GM23338 (cell line): ENCODE measurements at regions not wholly inside any gene's neighbourhood (a gene's known extent, or its start where the extent isn't known, plus 50 kb on each side); places are given as distances from the start of the nearest gene placed in this dataset.

ENCODE experiments used
- ATAC-seq: fragments of 200-7000 bp; cut with Tn5 transposase; 3 replicates; pipeline ENCODE4 v1.9.1; 2020
- DNase-seq: peaks from one replicate; pipeline ENCODE4 v3.0.0-alpha.2; 2015; ENCODE audit warnings: low spot score
- H2AFZ ChIP-seq: fragments of 200-600 bp; sonication (generic); 2 replicates; pipeline ENCODE4 v1.8.0; 2016; ENCODE audit warnings: antibody characterized with exemption, mild to moderate bottlenecking, moderate library complexity
- H3F3A ChIP-seq: fragments of 200-600 bp; sonication (generic); replicated peaks from 2 replicates; pipeline ENCODE4 v1.8.0; 2017; ENCODE audit warnings: antibody characterized with exemption, mixed run types, low read depth
- H3K27ac ChIP-seq: fragments of 200-600 bp; sonication (generic); 2 replicates; pipeline ENCODE4 v1.6.1; 2016; ENCODE audit warnings: low read depth
- H3K27me3 ChIP-seq: fragments of 200-600 bp; sonication (generic); 2 replicates; pipeline ENCODE4 v1.8.0; 2016; ENCODE audit warnings: mild to moderate bottlenecking, mixed run types, moderate library complexity; ENCODE audit not compliant: insufficient read depth
- H3K36me3 ChIP-seq: fragments of 200-600 bp; sonication (generic); 2 replicates; pipeline ENCODE4 v1.8.0; 2016; ENCODE audit warnings: mild to moderate bottlenecking; ENCODE audit not compliant: insufficient read depth
- H3K4me1 ChIP-seq: fragments of 200-600 bp; sonication (generic); 2 replicates; pipeline ENCODE4 v1.8.0; 2016; ENCODE audit warnings: mild to moderate bottlenecking, moderate library complexity; ENCODE audit not compliant: insufficient read depth
- H3K4me2 ChIP-seq: fragments of 200-600 bp; sonication (generic); 2 replicates; pipeline ENCODE4 v1.7.1; 2017; ENCODE audit warnings: mixed run types
- H3K4me3 ChIP-seq: fragments of 200-600 bp; sonication (generic); 2 replicates; pipeline ENCODE4 v1.6.1; 2016; ENCODE audit warnings: mixed run types
- H3K79me2 ChIP-seq: fragments of 200-600 bp; sonication (generic); replicated peaks from 2 replicates; pipeline ENCODE4 v1.8.0; 2017; ENCODE audit warnings: mild to moderate bottlenecking; ENCODE audit not compliant: insufficient read depth
- H3K9me2 ChIP-seq: fragments of 200-600 bp; sonication (generic); 2 replicates; pipeline ENCODE4 v1.8.0; 2017; ENCODE audit not compliant: insufficient read depth
- H4K20me1 ChIP-seq: fragments of 200-600 bp; sonication (generic); replicated peaks from 2 replicates; pipeline ENCODE4 v1.8.0; 2017; ENCODE audit warnings: mild to moderate bottlenecking; ENCODE audit not compliant: insufficient read depth
- H3K27ac Mint-ChIP-seq: 2 replicates; pipeline ENCODE4 v1.8.0; 2020; ENCODE audit warnings: inconsistent platforms, mild to moderate bottlenecking, moderate library complexity, mixed read lengths
- H3K27me3 Mint-ChIP-seq: 3 replicates; pipeline ENCODE4 v1.8.0; 2022; ENCODE audit warnings: low read depth, mild to moderate bottlenecking, moderate library complexity, mixed read lengths, inconsistent platforms; ENCODE audit not compliant: insufficient read depth, poor library complexity
- H3K36me3 Mint-ChIP-seq: 3 replicates; pipeline ENCODE4 v1.8.0; 2021; ENCODE audit warnings: low read depth, mild to moderate bottlenecking, inconsistent platforms, moderate library complexity, mixed read lengths
- H3K4me1 Mint-ChIP-seq: 3 replicates; pipeline ENCODE4 v1.8.0; 2020; ENCODE audit warnings: mild to moderate bottlenecking, inconsistent platforms, mixed read lengths
- H3K4me3 Mint-ChIP-seq: 3 replicates; pipeline ENCODE4 v1.8.0; 2021; ENCODE audit warnings: moderate library complexity, mild to moderate bottlenecking, inconsistent platforms, mixed read lengths
- H3K9me3 Mint-ChIP-seq: 3 replicates; pipeline ENCODE4 v1.8.0; 2020; ENCODE audit warnings: moderate library complexity, mild to moderate bottlenecking, inconsistent platforms, mixed read lengths
- CREB1 ChIP-seq: fragments of 250-450 bp; sonication (Bioruptor Pico); IDR thresholded peaks from 2 replicates; pipeline ENCODE4 v1.5.0; 2020; ENCODE audit warnings: low read depth, mild to moderate bottlenecking, moderate library complexity
- CTCF ChIP-seq, 2 experiments: fragments of 200-600 bp in 1 of 2; sonication (generic) in 1 of 2; conservative IDR thresholded peaks; 2 replicates each; pipeline versions ENCODE4 v1.5.1 to v1.6.1; 2016 to 2017; ENCODE audit warnings: antibody characterized with exemption in 2 of 2, low read depth in 2 of 2, mild to moderate bottlenecking in 2 of 2, moderate library complexity in 1 of 2
- ETS1 ChIP-seq: IDR thresholded peaks from 2 replicates; pipeline ENCODE4 v1.6.1; 2016; ENCODE audit warnings: antibody characterized with exemption
- EZH2 ChIP-seq: fragments of 200-600 bp; sonication (generic); IDR thresholded peaks from one replicate; pipeline ENCODE4 v1.8.0; 2017; ENCODE audit warnings: antibody characterized with exemption, mild to moderate bottlenecking, low read depth; ENCODE audit not compliant: unreplicated experiment
- EZH2phosphoT487 ChIP-seq: fragments of 200-600 bp; sonication (generic); IDR thresholded peaks from one replicate; pipeline ENCODE4 v1.8.1; 2018; ENCODE audit warnings: antibody characterized with exemption; ENCODE audit not compliant: unreplicated experiment
- JUNB ChIP-seq: IDR thresholded peaks from one replicate; pipeline ENCODE4 v1.6.1; 2016; ENCODE audit warnings: antibody characterized with exemption; ENCODE audit not compliant: unreplicated experiment
- NANOG ChIP-seq: IDR thresholded peaks from 2 replicates; pipeline ENCODE4 v1.6.1; 2016; ENCODE audit warnings: antibody characterized with exemption, borderline replicate concordance
- POLR2AphosphoS5 ChIP-seq: IDR thresholded peaks from 2 replicates; pipeline ENCODE4 v1.6.1; 2016; ENCODE audit warnings: antibody characterized with exemption, low read depth
- REST ChIP-seq: IDR thresholded peaks from one replicate; pipeline ENCODE4 v1.6.1; 2018; ENCODE audit warnings: antibody characterized with exemption; ENCODE audit not compliant: unreplicated experiment
- STAT1 ChIP-seq: IDR thresholded peaks from one replicate; pipeline ENCODE4 v1.6.1; 2016; ENCODE audit warnings: antibody characterized with exemption; ENCODE audit not compliant: unreplicated experiment
- ZNF114 ChIP-seq: fragments of 250-450 bp; sonication (Bioruptor Pico); IDR thresholded peaks from 2 replicates; pipeline ENCODE4 v1.5.0; 2020; ENCODE audit warnings: mild to moderate bottlenecking, moderate library complexity
- ZNF331 ChIP-seq: fragments of 250-450 bp; sonication (Bioruptor Pico); IDR thresholded peaks from 2 replicates; pipeline ENCODE4 v1.5.0; 2020; ENCODE audit warnings: low read depth, mild to moderate bottlenecking, moderate library complexity
- ZNF462 ChIP-seq: fragments of 250-450 bp; sonication (Bioruptor Pico); IDR thresholded peaks from 2 replicates; pipeline ENCODE4 v1.5.0; 2020; ENCODE audit warnings: mild to moderate bottlenecking, moderate library complexity

- 0 out of 2 replicates have a peak, but pooled peaks cover 4% of the 10 kb centered on the region for H3K9me2 ChIP-seq
- H3K4me3 ChIP-seq: no peak overlapping the region
- H3K79me2 ChIP-seq: no peaks in the 10 kb centered on the region
- Mint-ChIP-seq H3K27ac (no peak overlapping the region), H3K4me1 (peaks cover 8% of the 10 kb centered on the region), H3K27me3 (no peaks in the 10 kb centered on the region), H3K9me3 (no peaks in the 10 kb centered on the region), H3K36me3 (no peaks in the 10 kb centered on the region; the same call in 2 of the 3 replicates), H3K4me3 (no peak overlapping the region)
- H3K27me3 ChIP-seq: no peaks in the 10 kb centered on the region; the same call in 1 of the 2 replicates
- H3F3A ChIP-seq: no peaks in the 10 kb centered on the region
- no peak overlapping the region for H3K27ac ChIP-seq
- H2AFZ ChIP-seq: no peak overlapping the region
- TF ChIP-seq ZNF462 (CRISPR knock-in tag) (no peak), STAT1 (no peak), POLR2AphosphoS5 (no peak), REST (no peak), NANOG (no peak), CREB1 (no peak), EZH2phosphoT487 (no peak), CTCF (conservative IDR thresholded peaks at IDR 0.05; ENCODE audit: low read depth in 2 of 2) (no peak), ZNF331 (CRISPR knock-in tag) (no peak), EZH2 (no peak), ZNF114 (CRISPR knock-in tag) (no peak), JUNB (no peak), ETS1 (no peak)
- H3K4me2 ChIP-seq: no peak overlapping the region
- ATAC-seq (no peak), DNase-seq (no peak)
- no peaks in the 10 kb centered on the region for H4K20me1 ChIP-seq
- no peaks in the 10 kb centered on the region for H3K4me1 ChIP-seq
- H3K36me3 ChIP-seq: no peaks in the 10 kb centered on the region
Measured at GRCh38 chr13:99129050-99129449, 71.6 kb upstream of the UBAC2 start.
